Sigmoid colon (tissue), 6 donors: ENCODE measurements at regions not wholly inside any gene's neighbourhood (a gene's known extent, or its start where the extent isn't known, plus 50 kb on each side); places are given as distances from the start of the nearest gene placed in this dataset.
A peak's percentile ranks its signal among the peaks of the same experiment; 100 is the strongest.
"Not testable (repeated sequence)": the region's sequence is repeated elsewhere in the genome, so short reads cannot be mapped to it uniquely, and the experiment has no call there.

Experiments
- DNase-seq: peaks from one replicate; pipeline ENCODE4 v3.0.0-alpha.2; 2019
- H3K27ac ChIP-seq, 4 donors: fragments of 200-600 bp; sonication (generic); one replicate each; pipeline ENCODE4 v1.5.1; 2016 to 2019; ENCODE audit warnings: mild to moderate bottlenecking in 1 of 4
- H3K27me3 ChIP-seq, 3 donors: fragments of 200-600 bp; sonication (generic); one replicate each; pipeline ENCODE4 v1.5.1; 2019; ENCODE audit warnings: mild to moderate bottlenecking in 1 of 3
- H3K36me3 ChIP-seq, 4 donors: fragments of 200-600 bp; sonication (generic); one replicate each; pipeline ENCODE4 v1.5.1; 2016 to 2019
- H3K4me1 ChIP-seq, 4 donors: fragments of 200-600 bp; sonication (generic); one replicate each; pipeline ENCODE4 v1.5.1; 2017 to 2019
- H3K4me3 ChIP-seq, 4 donors: fragments of 200-600 bp; sonication (generic); one replicate each; pipeline ENCODE4 v1.5.1; 2017 to 2019; ENCODE audit warnings: mild to moderate bottlenecking in 2 of 4, moderate library complexity in 1 of 4
- H3K9me3 ChIP-seq, 4 donors: fragments of 200-600 bp in 3 of 4; sonication (generic) in 3 of 4; one replicate each; pipeline versions ENCODE4 v1.5.1 to v1.6.1; 2013 to 2019
- EP300 ChIP-seq, 4 donors: sonication (generic); formaldehyde crosslinking; IDR thresholded peaks; one replicate each; pipeline ENCODE4 v1.6.1; 2017; ENCODE audit warnings: antibody characterized with exemption in 4 of 4
- POLR2A ChIP-seq, 2 donors: fragments of 450-650 bp; IDR thresholded peaks; one replicate each; pipeline ENCODE4 v1.6.1; 2016; ENCODE audit warnings: antibody characterized with exemption in 2 of 2, mild to moderate bottlenecking in 2 of 2, moderate library complexity in 2 of 2
- POLR2AphosphoS5 ChIP-seq, 4 donors: sonication (generic); formaldehyde crosslinking; IDR thresholded peaks; one replicate each; pipeline ENCODE4 v1.6.1; 2017; ENCODE audit warnings: antibody characterized with exemption in 4 of 4
- WGBS, 2 donors: extraction: QIAGEN DNeasy Blood & Tissue Kit; methylation state at CpG; one replicate each; pipeline ENCODE4 v1.1.7; 2013; 5-methylcytosine and 5-hydroxymethylcytosine counted together
- intact Hi-C: fragments of 100-400 bp; cut with DNase I; formaldehyde crosslinking; loops from one replicate; pipeline ENCODE4 v1.15.1; 2023
- TF ChIP-seq, protein P1 (sequence below), 4 experiments: fragments of 450-650 bp in 3 of 4; fragments of 200-600 bp in 1 of 4; IDR thresholded peaks; one replicate each; pipeline ENCODE4 v1.5.1; 2016 to 2019; ENCODE audit warnings: antibody characterized with exemption in 4 of 4, mild to moderate bottlenecking in 3 of 4, moderate library complexity in 2 of 4
- donor health status: healthy with polysubstance abuse.
- donor health status: healthy.

DNA sequence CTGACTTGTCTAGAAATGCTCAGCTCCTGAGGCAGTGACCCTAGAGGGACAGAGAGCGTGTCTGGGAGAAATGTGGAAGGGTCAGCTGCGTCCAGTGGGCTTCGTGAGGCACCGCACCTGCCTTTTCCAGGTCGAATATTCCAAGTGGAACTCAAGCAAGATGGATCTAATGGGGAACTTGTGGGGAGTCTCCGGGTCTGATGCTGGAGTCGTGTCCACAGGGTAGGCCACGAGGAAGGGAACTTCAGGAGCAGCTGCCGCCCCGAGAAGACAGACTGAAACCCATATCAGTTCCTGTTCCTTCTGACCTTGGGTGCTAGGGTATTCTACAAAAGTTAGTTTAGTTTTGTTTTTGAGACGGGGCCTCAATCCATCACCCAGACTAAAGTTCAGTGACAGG, 67.5 kb downstream of the TNFAIP2 start:
- Histone ChIP-seq H3K27ac (no peak overlapping the region), H3K4me3 (no peak overlapping the region), H3K9me3 (no peaks in the 10 kb centered on the region), H3K27me3 (peaks cover 7 to 36% (median 11%) of the 10 kb centered on the region in 3 donors), H3K4me1 (peaks cover 0 to 11% (median 9%) of the 10 kb centered on the region in 4 donors), H3K36me3 (no peaks in the 10 kb centered on the region)
- 91 to 93% methylated on average over 11 of the region's 11 CpGs for WGBS, 2 donors
- TF ChIP-seq POLR2AphosphoS5 (IDR thresholded peaks at IDR 0.05) (no peak), EP300 (IDR thresholded peaks at IDR 0.05) (no peak), POLR2A (IDR thresholded peaks at IDR 0.05) (no peak)
- TF ChIP-seq, protein P1, sequence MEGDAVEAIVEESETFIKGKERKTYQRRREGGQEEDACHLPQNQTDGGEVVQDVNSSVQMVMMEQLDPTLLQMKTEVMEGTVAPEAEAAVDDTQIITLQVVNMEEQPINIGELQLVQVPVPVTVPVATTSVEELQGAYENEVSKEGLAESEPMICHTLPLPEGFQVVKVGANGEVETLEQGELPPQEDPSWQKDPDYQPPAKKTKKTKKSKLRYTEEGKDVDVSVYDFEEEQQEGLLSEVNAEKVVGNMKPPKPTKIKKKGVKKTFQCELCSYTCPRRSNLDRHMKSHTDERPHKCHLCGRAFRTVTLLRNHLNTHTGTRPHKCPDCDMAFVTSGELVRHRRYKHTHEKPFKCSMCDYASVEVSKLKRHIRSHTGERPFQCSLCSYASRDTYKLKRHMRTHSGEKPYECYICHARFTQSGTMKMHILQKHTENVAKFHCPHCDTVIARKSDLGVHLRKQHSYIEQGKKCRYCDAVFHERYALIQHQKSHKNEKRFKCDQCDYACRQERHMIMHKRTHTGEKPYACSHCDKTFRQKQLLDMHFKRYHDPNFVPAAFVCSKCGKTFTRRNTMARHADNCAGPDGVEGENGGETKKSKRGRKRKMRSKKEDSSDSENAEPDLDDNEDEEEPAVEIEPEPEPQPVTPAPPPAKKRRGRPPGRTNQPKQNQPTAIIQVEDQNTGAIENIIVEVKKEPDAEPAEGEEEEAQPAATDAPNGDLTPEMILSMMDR (IDR thresholded peaks at IDR 0.05), result no peak
- intact Hi-C loops, result no loop called here
- peak; percentile 48 for DNase-seq

DNA sequence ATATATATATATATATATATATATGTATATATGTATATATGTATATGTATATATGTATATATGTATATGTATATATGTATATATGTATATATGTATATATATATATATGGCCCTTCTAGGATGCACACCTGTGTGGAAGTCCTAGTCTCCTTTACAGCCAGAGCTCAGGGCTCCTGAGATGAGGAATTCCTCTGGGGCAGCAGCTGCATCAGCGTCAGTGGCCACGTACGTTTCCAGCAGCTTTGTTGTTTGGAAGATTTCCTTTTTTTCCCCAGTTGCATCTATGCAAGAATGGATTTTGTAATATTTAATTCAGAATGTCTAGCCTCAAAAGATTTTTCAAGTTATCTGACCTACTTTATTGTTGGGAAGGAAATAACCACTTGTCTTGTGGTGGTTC, 68.6 kb downstream of the TNFAIP2 start:
- Histone ChIP-seq H3K27me3 (peaks cover 7 to 31% (median 11%) of the 10 kb centered on the region in 3 donors), H3K4me3 (no peak overlapping the region), H3K27ac (peak overlapping the region in 3 of 4 donors; percentile 42 to 55 (median 55)), H3K4me1 (peaks cover 0 to 11% (median 9%) of the 10 kb centered on the region in 4 donors), H3K9me3 (no peaks in the 10 kb centered on the region), H3K36me3 (no peaks in the 10 kb centered on the region)
- intact Hi-C loops, result no loop called here
- TF ChIP-seq POLR2A (IDR thresholded peaks at IDR 0.05) (no peak), EP300 (IDR thresholded peaks at IDR 0.05) (no peak), POLR2AphosphoS5 (IDR thresholded peaks at IDR 0.05) (no peak)
- TF ChIP-seq, protein P1 (IDR thresholded peaks at IDR 0.05), result no peak
- WGBS, 2 donors, result 79 to 82% methylated on average over 3 of the region's 3 CpGs
- DNase-seq, result peak; percentile 75

DNA sequence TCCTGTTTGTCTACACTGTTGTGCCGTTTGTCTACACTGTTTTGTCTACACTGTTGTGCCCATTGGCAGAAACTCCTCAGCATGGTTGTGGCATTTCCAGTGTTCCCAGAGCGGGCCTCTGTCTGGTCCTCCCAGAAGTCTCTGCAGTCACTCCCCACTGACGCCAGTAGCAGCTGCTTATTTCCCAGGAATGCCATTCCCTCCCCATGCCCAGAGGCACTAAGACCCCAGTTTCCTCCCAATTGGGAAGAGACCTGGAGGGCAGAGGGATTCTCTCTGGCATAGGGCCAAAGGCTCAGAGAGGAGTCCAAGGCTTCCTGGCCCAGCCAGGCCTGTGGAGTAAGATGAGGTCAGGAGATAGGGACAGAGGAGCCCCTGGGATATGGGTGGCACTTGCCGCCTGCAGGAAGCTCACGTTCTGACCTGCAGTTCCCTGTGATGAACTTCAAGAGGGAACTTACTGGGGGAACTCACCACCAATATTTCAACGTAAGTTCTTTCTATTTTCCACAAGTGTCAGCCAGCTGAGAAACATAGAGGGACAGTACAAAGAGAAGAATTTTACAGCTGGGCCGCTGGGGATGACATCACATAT, 69.1 kb downstream of the TNFAIP2 start:
- no peak for TF ChIP-seq EP300 (IDR thresholded peaks at IDR 0.05)
- TF ChIP-seq POLR2AphosphoS5 (IDR thresholded peaks at IDR 0.05), result no peak
- TF ChIP-seq POLR2A (IDR thresholded peaks at IDR 0.05), result no peak
- TF ChIP-seq, protein P1 (IDR thresholded peaks at IDR 0.05), result no peak
- intact Hi-C loops, result no loop called here
- H3K27me3 ChIP-seq, result peaks cover 7 to 28% (median 11%) of the 10 kb centered on the region in 3 donors
- H3K4me3 ChIP-seq, result no peak overlapping the region
- peaks cover 0 to 11% (median 9%) of the 10 kb centered on the region in 4 donors for H3K4me1 ChIP-seq
- H3K9me3 ChIP-seq, result no peaks in the 10 kb centered on the region
- DNase-seq, result peak; percentile 53
- H3K36me3 ChIP-seq, result no peaks in the 10 kb centered on the region
- WGBS, 2 donors, result 74 to 80% methylated on average over 7 of the region's 7 CpGs
- H3K27ac ChIP-seq, result peak overlapping the region in 3 of 4 donors; percentile 42 to 55 (median 55)

DNA sequence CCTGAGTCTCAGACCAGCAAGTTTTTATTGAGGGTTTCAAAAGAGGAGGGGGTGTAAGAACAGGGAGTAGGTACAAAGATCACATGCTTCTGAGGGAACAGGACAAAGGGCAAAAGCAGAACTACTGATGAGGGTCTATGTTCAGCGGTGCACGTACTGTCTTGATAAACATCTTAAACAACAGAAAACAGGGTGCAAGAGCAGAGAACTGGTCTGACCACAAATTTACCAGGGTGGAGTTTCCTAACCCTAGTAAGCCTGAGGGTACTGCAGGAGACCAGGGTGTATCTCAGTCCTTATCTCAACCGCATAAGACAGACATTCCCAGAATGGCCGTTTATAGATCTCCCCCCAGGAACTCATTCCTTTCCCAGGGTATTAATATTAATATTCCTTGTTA, 69.6 kb downstream of the TNFAIP2 start:
- DNase-seq, result peak; percentile 3
- H3K4me3 ChIP-seq, H3K36me3 ChIP-seq, H3K9me3 ChIP-seq, intact Hi-C loops: not testable (repeated sequence)
- Histone ChIP-seq H3K27ac (peak overlapping the region in 1 of 4 donors; percentile 55), H3K27me3 (peaks cover 4 to 22% (median 11%) of the 10 kb centered on the region in 3 donors), H3K4me1 (peaks cover 0 to 11% (median 9%) of the 10 kb centered on the region in 4 donors)
- WGBS, 2 donors, result 65 to 78% methylated on average over 4 of the region's 4 CpGs

DNA sequence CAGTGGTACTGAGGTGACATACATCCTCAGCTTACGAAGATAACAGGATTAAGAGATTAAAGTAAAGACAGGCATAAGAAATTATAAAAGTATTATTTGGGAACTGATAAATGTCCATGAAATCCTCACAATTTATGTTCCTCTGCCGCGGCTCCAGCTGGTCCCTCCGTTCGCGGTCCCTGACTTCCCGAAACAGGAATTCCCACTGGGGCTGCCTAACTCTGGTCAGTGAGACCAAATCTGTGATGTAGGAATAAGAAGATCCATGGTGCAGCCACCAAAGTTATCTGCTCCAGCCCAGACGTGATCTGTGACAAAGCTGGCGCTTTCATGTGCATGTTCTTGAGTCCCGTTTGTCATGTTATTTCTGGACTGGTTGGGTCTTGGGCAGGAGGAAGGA, 70.2 kb downstream of the TNFAIP2 start:
- peak; percentile 47 for DNase-seq
- intact Hi-C loops, H3K27ac ChIP-seq, H3K36me3 ChIP-seq, H3K9me3 ChIP-seq, H3K4me3 ChIP-seq, H3K4me1 ChIP-seq: not testable (repeated sequence)
- 95 to 98% methylated on average over 10 of the region's 10 CpGs for WGBS, 2 donors
- peaks cover 0 to 16% (median 11%) of the 10 kb centered on the region in 3 donors for H3K27me3 ChIP-seq
